NCI-H2029 treated with DMSO at 0.1 percent for 48 hours (cell line): ENCODE measurements at regions not wholly inside any gene's neighbourhood (a gene's known extent, or its start where the extent isn't known, plus 50 kb on each side); places are given as distances from the start of the nearest gene placed in this dataset.

Experiments used
- DNase-seq: peaks from one replicate; lab custom pipeline; 2025; lab: John Stamatoyannopoulos, UW

DNA sequence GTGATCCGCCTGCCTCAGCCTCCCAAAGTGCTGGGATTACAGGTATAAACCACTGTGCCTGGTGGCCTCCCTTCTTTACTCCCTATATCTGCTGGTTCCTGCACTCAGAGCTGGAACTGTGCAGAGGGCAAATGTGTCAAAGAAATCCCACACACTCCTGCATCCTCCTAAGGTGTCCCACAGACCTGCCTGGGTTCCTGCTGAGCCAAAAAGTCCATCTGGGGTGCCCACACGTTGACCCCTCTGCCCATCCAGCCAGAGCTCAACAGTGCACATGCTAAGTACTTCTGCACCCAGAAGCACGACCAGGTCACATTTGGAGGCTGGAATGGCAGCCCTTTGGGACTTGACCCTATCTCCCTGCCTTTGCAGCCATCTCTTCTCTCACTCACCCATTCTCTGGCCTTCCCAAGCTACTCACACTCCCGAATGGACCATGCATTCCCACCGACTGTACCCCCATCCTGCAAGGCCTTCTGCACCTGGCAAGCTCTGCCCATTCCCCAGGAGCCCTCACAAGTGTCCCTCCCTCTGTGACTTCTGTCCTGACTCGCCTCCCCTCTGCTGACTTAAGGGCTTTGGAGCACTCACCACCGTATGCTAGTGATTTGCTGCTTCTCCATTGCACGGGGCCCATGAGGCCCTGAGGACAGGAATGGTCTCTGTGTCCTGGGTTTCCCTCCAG, 152.1 kb downstream of the KCTD15 start:
- no peak for DNase-seq

DNA sequence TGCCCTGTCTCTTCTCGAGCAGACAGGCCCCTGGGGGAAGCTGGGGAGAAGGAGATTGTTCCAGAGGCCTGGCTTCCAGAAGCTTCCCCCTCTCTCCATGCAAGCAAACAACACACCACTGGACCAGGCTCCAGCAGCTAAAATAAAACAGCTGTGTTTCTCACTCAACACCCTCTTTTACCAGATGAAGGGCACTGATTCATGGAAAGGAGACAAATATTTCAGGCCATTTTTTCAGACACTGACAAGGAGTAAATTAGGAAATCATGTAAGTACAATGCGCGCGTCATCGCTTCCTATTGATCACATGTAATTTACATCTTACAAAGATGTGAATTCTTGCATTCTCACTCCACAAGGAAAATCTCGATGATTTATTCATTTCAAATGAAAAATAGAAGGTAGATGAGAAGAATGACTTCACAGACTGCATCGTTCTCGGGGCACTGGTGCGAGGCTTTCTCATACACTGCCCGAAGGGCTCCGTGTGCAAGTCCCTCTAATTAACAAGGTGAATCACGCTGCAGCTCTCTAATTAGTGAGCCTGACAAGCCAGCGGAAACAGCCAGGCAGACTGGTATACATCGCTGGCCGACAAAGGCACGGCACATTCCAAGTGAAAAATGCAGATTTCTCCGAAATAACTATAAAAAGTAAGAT, 153.6 kb downstream of the KCTD15 start:
- DNase-seq: no peak

DNA sequence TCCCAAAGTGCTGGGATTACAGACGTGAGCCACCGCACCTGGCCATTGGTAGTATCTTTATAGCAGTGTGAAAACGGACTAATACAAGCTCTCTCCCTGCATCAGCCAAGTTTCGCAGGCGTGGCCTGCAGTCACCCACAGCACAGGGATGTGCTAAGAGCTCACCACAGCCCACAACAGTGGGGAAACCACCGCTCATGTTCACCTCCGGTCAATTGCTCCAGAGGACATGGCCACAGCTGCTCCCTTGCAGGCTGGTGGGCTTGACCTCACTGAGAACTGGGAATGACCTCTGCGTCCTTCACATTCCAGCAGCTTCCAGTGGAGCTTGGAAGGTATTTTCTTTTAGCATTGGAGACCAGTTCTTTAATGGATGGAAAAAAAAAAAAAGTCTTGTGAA, 156.4 kb downstream of the KCTD15 start:
- no peak for DNase-seq

DNA sequence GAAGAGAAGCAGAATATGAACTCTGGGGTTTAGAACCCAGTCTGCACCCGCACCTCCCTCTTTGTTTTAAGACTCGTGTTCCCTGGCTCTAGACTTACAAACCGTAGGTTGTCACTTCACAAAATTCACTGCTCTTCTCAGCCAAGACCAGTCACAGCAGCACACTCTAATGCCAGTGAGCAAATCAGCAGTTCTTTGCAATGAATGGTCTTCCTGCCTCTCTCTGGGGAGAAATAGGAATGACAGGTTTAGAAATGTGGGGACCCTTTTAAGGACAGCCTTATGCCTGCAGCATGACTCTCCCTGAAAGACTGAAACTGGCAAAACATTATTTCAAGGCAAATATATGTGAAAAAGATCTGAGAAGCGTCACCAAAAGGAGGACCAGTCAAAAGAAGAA, 156.9 kb downstream of the KCTD15 start:
- no peak for DNase-seq

DNA sequence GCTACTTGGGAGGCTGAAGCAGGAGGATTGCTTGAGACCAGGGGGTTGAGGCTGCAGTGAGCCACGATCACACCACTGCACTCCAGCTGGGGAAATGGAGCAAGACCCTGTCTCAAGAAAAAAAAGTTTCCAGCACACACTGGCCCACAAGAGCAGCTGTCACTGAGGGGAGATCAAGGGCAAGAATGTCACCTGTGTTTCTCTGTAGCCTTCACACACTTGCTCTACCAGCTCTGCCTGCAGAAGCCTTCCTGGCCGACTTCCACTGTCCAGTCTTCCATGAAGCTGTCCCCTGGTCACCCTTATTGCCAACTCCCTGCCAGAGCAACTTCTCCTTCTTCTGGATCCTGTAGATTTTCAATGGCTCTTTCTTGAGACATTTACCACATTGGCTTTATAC, 158.0 kb downstream of the KCTD15 start:
- DNase-seq: no peak

DNA sequence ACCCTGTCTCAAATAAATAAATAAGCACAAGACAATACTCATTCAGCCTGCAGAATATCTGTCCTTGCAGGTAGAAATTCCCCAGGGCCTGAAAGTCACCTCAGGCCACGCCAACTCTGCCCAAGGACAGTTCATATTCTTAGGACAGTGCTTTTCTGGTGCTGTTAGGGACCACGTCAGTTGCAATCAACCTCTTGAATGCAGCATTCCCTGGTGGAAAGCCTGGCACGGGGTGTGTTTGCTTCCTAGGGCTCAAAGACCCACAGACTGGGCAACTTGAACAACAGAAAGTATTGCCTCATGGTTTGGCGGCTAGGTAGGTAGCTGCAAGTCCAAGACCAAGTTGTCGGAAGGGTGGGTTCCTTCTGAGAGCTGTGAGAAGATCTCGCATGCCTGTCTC, 160.3 kb downstream of the KCTD15 start:
- DNase-seq: no peak

DNA sequence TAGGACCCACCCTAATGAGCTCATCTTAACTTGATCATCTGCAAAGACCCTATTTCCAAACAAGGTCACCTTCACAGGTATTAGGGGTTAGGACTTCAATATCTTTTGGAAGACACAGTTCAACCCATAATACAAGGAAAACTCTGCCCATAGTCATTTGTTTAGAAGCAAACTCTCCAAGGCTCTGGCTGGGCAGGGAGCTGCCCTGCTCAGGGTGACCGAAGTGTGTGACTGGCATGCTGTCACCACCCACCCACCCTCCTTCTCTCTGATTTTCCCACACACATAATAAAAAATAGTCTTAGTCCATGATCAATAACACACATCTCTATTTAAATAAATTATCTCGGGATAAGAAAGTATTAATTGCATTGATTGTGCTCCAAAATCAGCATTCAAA, 161.1 kb downstream of the KCTD15 start:
- DNase-seq: no peak

DNA sequence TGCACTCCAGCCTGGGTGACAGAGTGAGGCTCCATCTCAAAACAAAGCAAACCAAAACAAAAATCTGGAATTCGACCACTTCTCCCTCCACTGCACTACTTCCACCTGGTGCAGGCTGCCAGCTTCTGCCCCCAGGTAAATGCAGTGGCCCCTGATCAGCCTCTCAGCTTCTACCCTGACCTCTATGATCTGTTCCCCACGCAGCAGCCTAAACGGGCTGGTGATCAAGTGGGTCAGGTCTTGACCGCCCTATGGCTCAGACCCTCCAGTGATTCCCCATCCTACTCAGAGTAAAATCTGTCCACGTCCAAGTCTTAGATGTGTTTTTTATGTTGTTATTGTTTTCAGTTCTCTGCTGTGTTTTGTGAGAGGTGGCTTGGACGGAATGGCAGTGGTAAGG, 163.9 kb downstream of the KCTD15 start:
- DNase-seq: no peak

DNA sequence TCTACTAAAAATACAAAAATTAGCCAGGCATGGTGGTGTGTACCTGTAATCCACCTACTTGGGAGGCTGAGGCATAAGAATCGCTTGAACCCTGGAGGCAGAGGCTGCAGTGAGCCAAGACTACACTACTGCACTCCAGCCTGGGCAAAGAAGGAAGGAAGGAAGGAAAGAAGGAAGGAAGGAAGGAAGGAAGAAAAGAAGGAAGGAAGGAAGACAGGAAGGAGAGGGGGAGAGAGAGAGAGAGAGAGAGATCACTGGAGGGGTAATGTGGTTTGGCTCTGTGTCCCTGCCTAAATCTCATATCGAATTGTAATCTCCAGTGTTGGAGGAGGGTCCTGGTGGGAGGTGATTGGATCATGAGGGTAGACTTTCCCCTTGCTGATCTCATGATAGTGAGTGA, 165.5 kb downstream of the KCTD15 start:
- DNase-seq: no peak

DNA sequence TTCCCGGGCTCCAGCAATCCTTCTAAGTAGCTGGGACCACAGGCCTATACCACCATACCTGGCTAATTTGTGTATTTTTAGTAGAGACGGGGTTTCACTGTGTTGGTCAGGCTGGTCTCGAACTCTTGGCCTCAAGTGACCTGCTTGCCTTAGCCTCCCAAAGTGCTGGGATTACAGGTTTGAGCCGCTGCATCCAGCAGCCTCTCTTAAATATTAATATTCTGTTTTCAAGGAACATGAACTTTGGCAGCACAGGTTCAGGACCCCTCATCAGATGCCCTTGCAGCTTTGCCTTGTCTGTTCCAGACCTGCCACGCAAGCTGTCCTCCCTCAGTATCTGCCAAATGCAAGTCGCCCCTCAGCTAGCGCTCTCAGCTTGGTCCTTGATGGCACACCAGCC, 166.8 kb downstream of the KCTD15 start:
- DNase-seq: no peak

DNA sequence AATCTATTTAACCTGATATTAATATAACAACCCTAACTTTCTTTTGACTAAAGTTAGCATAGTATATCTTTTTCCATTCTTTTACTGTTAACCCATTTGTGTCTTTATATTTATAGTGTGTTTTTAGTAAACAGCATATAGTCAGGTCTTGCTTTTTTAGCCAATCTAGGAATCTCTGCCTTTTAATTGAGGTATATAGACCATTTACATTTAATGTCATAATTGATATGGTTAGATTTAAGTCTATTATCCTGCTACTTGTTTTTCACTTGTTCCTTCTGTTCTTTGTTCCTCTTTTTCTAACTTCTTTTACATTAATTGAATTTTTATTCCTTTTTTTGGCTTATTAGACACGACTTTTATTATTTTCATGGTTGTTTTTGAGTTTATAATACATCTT, 174.4 kb downstream of the KCTD15 start:
- DNase-seq: no peak

DNA sequence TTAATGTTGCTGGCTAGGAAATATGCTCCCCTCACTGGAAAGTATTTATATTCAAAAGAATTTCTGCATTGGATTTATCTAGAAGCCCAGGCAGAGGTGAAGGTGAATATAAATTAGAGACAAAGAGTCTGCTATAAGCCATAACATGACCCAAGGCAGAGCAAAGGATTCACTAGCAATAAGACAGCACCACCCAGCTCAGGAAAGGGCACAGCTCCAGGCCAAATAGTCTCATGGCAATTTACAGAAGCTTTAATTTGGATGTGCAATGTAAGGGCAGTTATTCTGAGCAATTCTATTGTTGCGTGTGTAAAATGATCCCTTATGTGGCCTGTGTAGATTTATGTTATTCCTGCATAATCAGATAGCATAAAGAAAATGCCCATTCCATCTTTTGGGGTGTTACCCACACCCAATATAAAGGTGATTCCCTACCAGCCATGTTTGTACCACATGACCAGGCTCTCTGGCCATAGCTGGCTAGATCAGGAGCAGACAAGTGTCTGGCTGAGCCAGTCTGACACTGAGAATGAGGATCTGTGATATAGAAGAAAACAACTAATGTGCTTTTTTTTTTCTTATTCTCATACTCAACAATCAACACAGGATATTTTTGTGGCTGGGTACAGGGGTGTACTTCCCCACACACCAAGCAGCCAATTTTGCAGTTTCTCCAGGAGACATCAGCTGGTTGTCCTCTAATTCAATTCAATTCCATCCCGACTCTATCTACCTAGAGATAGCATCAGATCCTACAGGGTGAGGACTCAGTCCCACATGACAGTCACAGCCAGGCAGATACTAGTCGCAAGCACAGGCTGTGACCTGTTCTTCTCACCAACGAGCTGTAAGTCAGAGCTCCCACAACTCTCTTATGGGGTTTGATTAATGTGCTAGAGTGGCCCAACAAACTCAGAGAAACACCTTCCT, 181.4 kb downstream of the KCTD15 start:
- DNase-seq: no peak

DNA sequence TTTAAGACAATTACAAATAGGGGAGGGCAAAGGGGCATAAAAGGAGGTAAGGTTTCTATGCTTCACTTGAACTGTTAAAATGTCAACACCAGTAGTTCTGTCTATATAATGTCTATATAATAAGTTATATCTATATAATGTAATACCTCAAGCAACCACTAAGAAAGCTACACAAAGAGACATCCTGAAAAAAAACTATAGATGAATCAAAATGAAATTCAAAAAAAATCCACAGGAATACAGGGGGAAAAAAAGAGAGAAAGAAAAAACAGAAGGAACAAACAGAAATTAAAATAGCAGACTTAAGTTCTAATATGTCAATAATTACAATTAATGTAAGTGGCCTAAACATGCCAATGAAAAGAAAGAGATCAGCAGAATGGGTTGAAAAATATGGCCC, 186.0 kb downstream of the KCTD15 start:
- no peak for DNase-seq

DNA sequence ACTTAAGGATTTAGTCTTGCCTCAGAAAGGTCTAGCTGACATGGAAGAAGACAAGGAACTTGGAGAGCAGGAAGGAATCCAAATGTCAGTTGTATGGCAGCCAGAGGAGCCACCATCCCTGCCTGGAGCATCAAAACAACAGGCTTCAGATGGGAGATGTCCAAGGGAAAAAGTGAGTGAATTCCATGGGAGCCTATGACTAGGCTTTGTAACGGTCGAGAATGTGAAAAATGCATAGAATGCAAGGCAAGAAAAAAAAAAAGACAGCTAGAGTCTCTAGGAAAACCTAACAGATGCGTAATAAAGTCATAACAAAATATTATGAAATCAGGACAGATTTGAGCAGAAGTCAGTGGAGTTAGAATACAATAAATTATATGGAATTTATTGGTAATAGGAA, 183.7 kb upstream of the LSM14A start:
- no peak for DNase-seq

DNA sequence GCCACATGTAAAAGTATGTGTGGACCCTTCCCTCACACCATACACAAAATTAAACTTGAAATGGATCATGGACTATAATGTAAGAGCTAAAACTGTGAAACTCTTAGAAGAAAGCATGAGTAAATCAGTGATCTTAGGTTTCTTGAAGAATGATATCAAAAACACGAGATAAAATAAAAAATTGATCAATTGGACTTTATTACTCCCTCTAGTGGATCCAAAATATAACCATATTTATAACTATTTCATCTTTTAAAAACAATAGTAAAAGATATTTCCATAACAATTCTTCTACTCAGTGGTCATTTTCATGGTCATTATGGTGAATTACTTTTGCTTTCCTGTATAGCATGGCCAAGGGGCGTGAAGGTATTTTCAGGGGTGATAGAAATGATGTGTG, 174.6 kb upstream of the LSM14A start:
- DNase-seq: no peak

DNA sequence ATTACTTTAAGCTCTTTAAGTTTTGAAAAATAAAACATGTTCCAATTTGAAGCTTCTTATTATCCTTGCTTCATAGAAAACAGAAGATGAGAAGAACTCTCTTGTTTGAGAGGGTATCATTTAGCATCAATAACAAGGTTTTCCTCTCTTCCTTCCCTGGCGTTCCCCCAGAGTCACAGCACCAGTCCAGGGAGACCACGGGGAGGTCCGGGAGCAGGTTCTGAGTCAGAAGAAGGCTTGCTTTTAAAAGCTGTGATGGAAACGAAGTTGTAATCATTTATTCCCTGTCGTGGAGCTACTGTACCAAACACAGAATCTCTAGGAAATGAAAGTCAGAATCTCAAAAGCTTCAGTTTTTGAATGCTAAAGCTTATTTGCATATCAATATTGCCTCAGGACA, 174.0 kb upstream of the LSM14A start:
- no peak for DNase-seq

DNA sequence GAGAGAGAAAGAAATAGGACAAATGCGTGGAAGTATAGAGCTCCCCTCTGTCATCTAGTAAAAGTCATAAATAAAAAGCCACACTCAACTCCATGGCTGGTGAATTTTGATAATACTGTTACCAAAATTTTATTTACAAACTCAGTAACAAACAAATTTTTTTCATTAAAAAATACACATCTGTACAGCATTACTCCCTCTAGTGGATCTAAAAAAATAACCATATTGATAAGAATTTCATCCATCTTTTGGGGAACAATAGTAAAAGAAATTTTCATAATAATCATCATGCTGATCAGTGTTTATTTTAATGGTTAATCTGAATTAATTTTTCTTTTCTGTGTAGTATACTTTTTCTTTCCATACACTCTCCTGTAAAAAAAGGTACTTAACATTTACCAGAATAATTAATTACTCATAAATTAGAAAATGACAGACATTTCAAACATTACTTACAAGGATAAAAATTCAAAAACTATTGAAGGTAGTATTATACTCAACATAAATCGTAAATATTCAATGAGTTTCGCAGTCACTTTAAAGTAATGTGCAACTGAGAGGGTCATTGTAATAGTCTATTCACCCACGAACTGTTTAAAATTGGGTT, 173.5 kb upstream of the LSM14A start:
- DNase-seq: no peak

DNA sequence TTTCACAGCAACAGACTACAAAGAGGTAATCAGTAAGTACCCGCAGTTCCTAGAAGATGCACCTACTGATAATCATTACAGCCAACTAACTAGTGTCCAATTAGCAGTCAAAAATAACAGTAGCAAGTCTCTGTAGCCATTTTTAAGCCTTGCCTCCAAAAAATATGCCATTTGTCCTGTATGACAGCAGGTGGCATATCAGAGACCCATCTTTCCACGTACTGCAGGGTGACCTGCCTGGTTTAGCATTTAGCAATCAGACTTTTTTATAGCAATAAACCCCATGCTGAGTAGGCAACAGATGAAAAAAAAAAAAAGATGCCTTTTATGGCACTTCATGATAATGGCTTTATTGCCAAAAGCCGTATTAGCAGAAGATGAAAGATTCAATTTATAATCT, 155.3 kb upstream of the LSM14A start:
- DNase-seq: no peak

DNA sequence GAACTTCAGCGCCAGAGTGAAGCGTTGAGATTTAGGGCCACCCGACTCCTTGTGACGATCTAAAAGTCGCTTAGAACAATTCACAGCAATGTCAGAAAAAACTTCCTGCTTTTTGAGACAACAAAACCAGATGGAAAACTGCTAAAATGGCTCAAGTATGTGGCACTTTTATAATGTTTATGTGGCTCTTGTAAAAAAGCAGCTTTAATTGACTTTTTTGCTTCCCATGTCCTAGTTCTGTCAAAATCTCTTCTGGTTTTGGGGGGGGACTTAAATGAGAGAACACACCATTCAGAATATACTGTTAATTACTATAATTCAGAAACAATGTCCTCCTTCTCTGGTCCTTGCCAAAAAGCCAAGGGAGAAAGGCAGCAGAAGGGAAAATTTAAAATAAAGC, 154.7 kb upstream of the LSM14A start:
- DNase-seq: no peak

DNA sequence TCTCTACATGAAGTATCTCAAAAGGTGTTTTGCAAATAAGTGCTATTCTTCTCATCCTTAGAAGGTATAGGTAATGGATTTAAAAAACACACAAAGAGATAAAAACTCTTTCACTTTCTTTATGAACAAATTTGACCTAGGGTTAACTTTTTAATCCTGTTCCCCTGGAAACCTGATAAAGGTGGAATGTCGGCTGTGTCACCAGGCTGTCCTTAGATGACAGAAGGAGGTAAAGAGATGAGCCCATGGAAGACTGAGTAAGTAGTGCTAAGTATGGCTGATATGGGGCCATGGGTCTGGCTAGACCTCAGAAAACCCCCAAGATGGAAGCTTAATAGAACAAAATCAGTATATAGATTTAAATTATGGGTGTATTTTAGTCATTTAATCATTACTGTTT, 153.8 kb upstream of the LSM14A start:
- no peak for DNase-seq

DNA sequence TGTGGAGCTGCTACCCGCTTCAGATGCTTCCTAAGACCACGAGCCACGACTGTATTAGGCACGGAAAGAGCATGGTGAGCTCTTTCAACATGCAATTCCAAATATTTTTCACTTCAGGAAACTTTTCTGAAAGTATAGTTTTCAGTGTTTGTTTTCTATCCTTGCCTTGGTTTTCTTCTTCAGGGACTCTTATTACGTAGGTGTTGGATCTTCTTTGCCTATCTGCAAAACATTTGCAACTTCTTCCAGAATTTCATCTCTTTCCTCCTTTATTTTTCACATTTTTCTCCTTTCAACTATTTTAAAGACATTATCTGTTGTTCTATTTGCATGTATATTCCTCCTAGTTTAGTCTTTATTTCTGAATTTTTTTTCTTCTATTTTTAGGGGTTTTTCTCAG, 148.9 kb upstream of the LSM14A start:
- no peak for DNase-seq

DNA sequence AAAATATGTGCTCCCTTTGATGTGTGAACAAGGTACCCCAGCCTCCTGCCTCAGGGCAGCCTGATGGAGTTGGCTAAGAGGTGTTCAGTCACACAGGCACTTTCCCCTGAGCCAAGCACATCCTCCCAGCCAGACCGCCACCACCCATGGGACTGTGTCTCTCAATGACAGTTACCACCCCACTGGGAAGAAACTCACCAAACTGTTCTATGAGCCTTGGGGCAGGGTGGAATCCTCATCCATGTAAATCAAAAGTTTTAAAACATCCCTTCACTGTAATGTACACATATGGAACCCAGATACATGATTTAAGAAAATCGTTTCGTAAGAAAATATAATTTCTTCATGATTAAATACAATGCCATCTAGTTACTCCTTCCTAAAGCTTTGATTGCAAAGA, 138.4 kb upstream of the LSM14A start:
- no peak for DNase-seq
